Chondrocyte (in vitro differentiated cells): ENCODE measurements at regions not wholly inside any gene's neighbourhood (a gene's known extent, or its start where the extent isn't known, plus 50 kb on each side); places are given as distances from the start of the nearest gene placed in this dataset.
"Not testable (repeated sequence)": the region's sequence is repeated elsewhere in the genome, so short reads cannot be mapped to it uniquely, and the experiment has no call there.

Source experiments
- DNase-seq: peaks from one replicate; pipeline ENCODE4 v3.0.0; 2021; ENCODE audit warnings: mixed read lengths, low spot score
- H3K27ac Mint-ChIP-seq: one replicate; pipeline ENCODE4 v1.8.0; 2021; ENCODE audit warnings: mild to moderate bottlenecking, moderate library complexity, mixed read lengths; ENCODE audit not compliant: unreplicated experiment
- H3K27me3 Mint-ChIP-seq: 2 replicates; pipeline ENCODE4 v1.8.0; 2021; ENCODE audit warnings: low read depth, mixed read lengths
- H3K36me3 Mint-ChIP-seq: 2 replicates; pipeline ENCODE4 v1.8.0; 2021; ENCODE audit warnings: low read depth, mixed read lengths
- H3K4me1 Mint-ChIP-seq: 2 replicates; pipeline ENCODE4 v1.8.0; 2021; ENCODE audit warnings: low read depth, mild to moderate bottlenecking, mixed read lengths
- H3K4me3 Mint-ChIP-seq: one replicate; pipeline ENCODE4 v1.8.0; 2021; ENCODE audit warnings: mild to moderate bottlenecking, moderate library complexity, mixed read lengths; ENCODE audit not compliant: unreplicated experiment
- H3K9me3 Mint-ChIP-seq: 2 replicates; pipeline ENCODE4 v1.8.0; 2021; ENCODE audit warnings: low read depth, mixed read lengths
- TF ChIP-seq, protein P1 (sequence below): fragments of 200-600 bp; sonication (generic); IDR thresholded peaks from 2 replicates; pipeline ENCODE4 v1.5.0; 2021; ENCODE audit warnings: antibody characterized with exemption, mild to moderate bottlenecking, moderate library complexity

DNA sequence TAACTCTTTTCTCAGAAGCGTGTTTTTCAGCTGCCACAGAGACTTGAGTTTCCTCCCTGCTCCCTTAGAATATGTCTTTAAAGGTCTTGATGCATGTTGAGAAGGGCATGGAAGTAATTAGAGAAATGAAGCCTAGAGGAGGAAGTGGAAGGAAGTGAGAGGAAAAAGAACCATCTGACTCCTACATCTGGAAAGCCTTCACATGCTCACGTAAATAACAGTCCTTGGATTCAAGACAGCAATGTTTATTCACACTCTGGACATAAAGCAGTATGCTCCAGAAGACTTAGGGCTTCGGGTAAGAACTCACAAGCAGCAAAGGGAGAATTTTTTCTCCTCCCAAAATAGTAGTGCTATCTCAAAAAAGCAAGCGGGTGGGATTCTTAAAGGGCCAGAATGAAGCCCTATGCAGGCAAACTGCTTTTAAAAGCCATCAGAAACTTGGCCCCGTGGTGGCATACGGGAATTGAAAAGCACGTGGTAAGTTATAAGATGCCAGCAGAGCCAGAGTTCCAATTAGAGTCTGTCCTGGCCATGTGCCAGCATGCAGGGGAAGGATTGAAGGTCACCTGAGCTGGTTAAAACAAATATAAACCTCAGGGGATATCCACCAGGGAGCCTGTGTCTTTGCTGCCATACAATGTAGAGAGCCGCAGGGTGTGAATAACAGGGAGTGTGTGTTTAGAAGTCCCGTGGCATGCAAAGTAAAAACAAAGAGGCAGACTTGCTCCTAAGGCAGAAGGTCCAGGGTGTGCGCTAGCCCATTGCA, 380.8 kb upstream of the NDN start:
- no peak overlapping the region for H3K4me3 Mint-ChIP-seq
- no peaks in the 10 kb centered on the region for H3K36me3 Mint-ChIP-seq
- H3K4me1 Mint-ChIP-seq: no peaks in the 10 kb centered on the region
- TF ChIP-seq, protein P1, sequence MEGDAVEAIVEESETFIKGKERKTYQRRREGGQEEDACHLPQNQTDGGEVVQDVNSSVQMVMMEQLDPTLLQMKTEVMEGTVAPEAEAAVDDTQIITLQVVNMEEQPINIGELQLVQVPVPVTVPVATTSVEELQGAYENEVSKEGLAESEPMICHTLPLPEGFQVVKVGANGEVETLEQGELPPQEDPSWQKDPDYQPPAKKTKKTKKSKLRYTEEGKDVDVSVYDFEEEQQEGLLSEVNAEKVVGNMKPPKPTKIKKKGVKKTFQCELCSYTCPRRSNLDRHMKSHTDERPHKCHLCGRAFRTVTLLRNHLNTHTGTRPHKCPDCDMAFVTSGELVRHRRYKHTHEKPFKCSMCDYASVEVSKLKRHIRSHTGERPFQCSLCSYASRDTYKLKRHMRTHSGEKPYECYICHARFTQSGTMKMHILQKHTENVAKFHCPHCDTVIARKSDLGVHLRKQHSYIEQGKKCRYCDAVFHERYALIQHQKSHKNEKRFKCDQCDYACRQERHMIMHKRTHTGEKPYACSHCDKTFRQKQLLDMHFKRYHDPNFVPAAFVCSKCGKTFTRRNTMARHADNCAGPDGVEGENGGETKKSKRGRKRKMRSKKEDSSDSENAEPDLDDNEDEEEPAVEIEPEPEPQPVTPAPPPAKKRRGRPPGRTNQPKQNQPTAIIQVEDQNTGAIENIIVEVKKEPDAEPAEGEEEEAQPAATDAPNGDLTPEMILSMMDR: no peak
- no peak overlapping the region for H3K27ac Mint-ChIP-seq
- DNase-seq: no peak
- H3K27me3 Mint-ChIP-seq: no peaks in the 10 kb centered on the region
- H3K9me3 Mint-ChIP-seq: peaks cover 32% of the 10 kb centered on the region

- no peaks in the 10 kb centered on the region for H3K4me1 Mint-ChIP-seq
- H3K36me3 Mint-ChIP-seq: no peaks in the 10 kb centered on the region
- no peak overlapping the region for H3K27ac Mint-ChIP-seq
- peaks cover 32% of the 10 kb centered on the region for H3K9me3 Mint-ChIP-seq
- no peak for DNase-seq
- H3K27me3 Mint-ChIP-seq: no peaks in the 10 kb centered on the region
- TF ChIP-seq, protein P1: no peak
- no peak overlapping the region for H3K4me3 Mint-ChIP-seq
Measured at GRCh38 chr15:24075420-24076089, 388.4 kb upstream of the NDN start.

- Mint-ChIP-seq H3K9me3 (peaks cover 36% of the 10 kb centered on the region), H3K36me3 (no peaks in the 10 kb centered on the region), H3K4me1 (no peaks in the 10 kb centered on the region), H3K27ac (no peak overlapping the region), H3K4me3 (no peak overlapping the region), H3K27me3 (no peaks in the 10 kb centered on the region)
- TF ChIP-seq, protein P1: no peak
- no peak for DNase-seq
Measured at GRCh38 chr15:24076090-24076784, 389.1 kb upstream of the NDN start.

DNA sequence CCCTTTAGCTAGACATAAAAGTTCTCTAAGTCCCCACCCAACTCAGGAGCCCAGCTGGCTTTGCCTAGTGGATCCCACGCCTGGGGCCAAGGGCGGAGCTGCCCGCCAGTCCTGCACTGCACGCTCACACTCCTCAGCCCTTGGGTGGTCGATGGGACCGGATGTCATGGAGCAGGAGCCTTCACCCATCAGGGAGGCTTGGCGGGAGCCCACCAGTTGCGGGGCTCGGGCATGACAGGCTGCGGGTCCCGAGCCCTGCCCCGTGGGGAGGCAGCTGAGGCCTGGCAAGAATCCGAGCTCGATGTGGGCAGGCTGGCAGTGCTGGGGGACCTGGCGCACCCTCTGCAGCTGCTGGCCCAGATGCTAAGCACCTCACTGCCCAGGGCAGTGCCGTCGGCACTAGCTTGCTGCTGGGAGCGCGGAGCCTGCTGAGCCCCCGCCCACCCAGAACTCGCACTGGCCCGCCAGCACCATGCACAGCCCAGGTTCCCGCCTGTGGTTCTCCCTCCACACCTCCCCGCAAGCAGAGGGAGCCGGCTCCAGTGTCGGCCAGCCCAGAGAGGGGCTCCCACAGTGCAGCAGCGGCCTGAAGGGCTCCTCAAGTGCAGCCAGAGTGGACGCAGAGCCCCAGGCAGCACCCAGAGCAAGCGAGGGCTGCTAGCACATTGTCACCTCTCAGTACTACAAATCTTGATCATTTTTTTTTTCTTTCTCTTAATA, 391.4 kb upstream of the NDN start:
- Mint-ChIP-seq H3K4me1 (no peaks in the 10 kb centered on the region), H3K36me3 (no peaks in the 10 kb centered on the region), H3K9me3 (peaks cover 34% of the 10 kb centered on the region), H3K4me3 (no peak overlapping the region), H3K27me3 (no peaks in the 10 kb centered on the region), H3K27ac (no peak overlapping the region)
- no peak for DNase-seq
- TF ChIP-seq, protein P1: no peak

- H3K4me1 Mint-ChIP-seq, H3K36me3 Mint-ChIP-seq, DNase-seq, H3K27me3 Mint-ChIP-seq, H3K27ac Mint-ChIP-seq, H3K4me3 Mint-ChIP-seq: not testable (repeated sequence)
- peaks cover 52% of the 10 kb centered on the region for H3K9me3 Mint-ChIP-seq
Measured at GRCh38 chr15:24088941-24089340, 401.8 kb upstream of the NDN start.

GRCh38 chr15:24101503-24101902, 414.4 kb upstream of the NDN start:
- H3K4me3 Mint-ChIP-seq, H3K27me3 Mint-ChIP-seq, H3K27ac Mint-ChIP-seq: not testable (repeated sequence)

GRCh38 chr15:24107524-24107923, 420.4 kb upstream of the NDN start:
- H3K4me1 Mint-ChIP-seq, H3K27me3 Mint-ChIP-seq, H3K27ac Mint-ChIP-seq, DNase-seq, H3K36me3 Mint-ChIP-seq, H3K4me3 Mint-ChIP-seq: not testable (repeated sequence)
- peaks cover 41% of the 10 kb centered on the region for H3K9me3 Mint-ChIP-seq

More at GRCh38 chr15:24101503-24101902, 414.4 kb upstream of the NDN start:
- not testable (repeated sequence) for H3K4me1 Mint-ChIP-seq, DNase-seq, H3K36me3 Mint-ChIP-seq
- H3K9me3 Mint-ChIP-seq: peaks cover 17% of the 10 kb centered on the region

- H3K4me1 Mint-ChIP-seq, H3K36me3 Mint-ChIP-seq, H3K4me3 Mint-ChIP-seq, DNase-seq, H3K27me3 Mint-ChIP-seq, H3K27ac Mint-ChIP-seq: not testable (repeated sequence)
- peaks cover 42% of the 10 kb centered on the region for H3K9me3 Mint-ChIP-seq
Measured at GRCh38 chr15:24107948-24108347, 420.8 kb upstream of the NDN start.
